ENCODE measurements at regions not wholly inside any gene's neighbourhood (a gene's known extent, or its start where the extent isn't known, plus 50 kb on each side); places are given as distances from the start of the nearest gene placed in this dataset.
"Not testable (repeated sequence)": the region's sequence is repeated elsewhere in the genome, so short reads cannot be mapped to it uniquely, and the experiment has no call there.

DNA sequence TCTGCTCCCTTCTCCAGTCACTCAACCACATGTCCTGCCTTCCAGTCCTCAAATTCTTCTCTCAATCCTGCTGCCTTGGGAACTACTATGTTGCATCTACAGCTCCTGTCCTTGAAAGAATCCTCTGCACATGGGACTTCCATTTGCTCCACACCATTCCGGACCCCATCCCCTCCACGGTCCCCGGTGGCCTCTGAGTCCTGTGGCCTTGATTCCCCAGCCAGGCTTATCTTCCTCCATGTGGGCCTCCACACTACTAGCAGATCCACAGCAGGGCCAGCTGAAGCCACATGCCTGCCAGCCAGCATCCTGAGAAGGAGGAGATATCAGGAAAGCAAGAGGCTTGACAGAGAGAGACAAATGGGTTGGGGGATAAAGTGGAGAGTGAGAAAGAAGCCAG, 1323.8 kb downstream of the UQCRFS1 start:
- no peak for DNase-seq (ENCODE audit: low spot score)

DNA sequence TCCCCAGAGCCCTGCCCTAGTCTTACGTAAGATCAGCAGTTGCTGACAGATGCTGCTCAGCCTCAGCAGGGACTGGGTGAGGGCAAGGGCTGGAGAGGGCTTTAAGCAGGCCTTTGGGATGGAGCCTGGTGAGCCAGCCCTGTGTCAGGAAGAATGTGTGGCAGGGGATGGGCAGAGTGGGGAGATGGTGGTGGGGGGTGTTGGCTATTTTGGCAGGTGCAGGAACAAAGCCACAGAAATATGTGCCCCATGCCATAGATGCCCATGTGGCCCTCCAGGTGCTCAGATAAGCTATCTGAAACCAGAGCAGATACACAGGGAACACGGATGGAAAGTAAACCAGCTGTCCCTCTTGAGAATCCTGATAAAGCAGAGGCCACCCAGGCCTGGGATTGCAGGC, 1325.0 kb downstream of the UQCRFS1 start:
- no peak for DNase-seq (ENCODE audit: low spot score)

DNA sequence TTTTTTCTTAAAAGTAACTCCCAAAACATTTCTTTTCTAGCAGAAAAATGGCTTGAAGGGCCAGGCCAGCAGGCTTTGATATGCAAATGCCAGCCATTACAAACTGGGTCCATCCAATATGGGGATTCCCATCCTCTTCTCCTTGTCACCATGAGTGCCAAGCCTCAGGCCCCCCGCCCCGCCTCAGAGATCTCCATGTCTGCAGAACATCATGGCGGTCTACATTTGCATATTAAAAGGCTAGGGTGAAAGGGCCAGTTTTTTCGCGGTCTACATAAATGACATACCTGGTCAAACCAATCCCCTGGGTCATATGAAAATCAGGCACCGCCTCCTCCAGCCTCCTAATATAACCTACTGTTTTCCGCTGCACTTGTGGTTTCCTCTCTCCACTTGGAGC, 1327.6 kb downstream of the UQCRFS1 start:
- no peak for DNase-seq (ENCODE audit: low spot score)

DNA sequence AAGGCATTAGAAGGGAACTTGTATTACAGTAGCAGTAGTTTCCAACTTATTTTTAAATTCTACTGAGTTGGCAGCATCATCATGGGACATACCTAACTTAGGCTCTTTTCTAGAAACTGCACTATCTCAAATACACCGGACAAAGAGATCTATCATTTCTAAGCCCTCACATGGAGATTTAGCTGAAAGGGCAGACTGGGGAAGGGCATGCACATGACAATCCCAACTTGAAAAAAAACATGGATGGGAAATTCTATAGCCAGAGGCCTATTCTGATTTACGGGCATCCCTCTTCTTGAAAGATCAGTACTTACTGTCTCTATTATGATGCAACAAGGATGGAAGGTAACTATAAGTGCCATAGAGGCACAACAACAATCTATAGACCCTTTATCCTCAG, 1328.6 kb downstream of the UQCRFS1 start:
- no peak for DNase-seq (ENCODE audit: low spot score)

DNA sequence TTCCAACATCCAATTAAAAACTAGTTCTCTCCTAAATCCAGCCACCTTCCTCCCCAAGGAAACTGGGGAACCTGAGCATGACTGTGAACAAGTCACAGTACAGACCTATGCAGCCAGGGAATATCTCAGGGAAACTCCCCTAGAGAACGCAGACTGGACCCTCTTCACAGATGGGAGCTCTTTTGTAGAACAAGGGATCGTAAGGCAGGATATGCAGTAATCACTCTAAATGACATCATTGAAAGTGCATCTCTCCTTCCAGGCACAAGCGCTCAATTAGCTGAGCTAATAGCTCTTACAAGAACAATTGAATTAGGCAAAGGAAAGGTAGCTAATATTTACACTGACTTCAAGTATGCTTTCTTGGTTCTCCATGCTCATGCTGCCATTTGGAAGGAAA, 1331.7 kb downstream of the UQCRFS1 start:
- no peak for DNase-seq (ENCODE audit: low spot score)

DNA sequence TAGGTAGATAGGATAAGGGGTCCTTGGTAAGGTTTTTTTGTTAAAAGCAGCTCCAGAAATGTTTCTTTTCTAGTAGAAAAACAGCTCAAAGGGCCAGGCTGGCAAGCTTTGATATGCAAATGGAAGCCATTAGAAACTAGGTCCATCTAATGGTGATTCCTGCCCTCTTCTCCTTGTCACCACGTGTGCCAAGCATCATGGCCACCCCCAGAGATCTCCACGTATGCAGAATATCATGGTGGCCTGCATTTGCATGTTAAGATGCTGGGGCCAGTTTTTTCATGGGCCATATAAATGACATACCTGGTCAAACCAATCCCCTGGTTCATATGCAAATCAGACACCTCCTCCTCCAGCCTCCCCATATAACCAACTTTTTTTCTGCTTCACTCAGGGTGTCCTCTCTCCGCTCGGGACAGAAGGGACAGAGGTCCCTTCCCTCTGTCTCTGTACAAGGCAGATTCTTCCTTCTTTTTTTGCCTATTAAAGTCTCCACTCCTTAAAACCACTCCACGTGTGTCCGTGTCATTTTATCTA, 1335.9 kb downstream of the UQCRFS1 start:
- DNase-seq (ENCODE audit: low spot score) = no peak

DNA sequence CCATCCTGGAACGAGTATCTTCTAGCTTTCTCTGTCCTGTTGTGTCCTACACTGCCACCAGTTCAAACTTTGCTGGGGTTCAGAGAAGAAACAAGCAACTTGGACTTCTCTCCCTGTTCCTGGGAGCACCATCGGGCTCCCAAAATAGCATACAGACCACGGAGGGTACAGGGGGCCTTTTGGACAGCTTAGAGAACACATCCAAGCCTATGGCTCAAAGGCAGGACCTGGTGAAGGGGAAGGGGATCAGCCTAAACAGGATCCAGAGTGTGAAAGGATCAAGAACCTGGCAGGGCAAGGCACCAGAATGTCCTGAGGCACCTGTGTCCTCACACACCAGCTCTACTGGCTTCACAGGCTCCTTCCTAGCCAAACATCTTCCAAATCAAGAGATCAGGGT, 1336.5 kb downstream of the UQCRFS1 start:
- DNase-seq (ENCODE audit: low spot score) = no peak

DNA sequence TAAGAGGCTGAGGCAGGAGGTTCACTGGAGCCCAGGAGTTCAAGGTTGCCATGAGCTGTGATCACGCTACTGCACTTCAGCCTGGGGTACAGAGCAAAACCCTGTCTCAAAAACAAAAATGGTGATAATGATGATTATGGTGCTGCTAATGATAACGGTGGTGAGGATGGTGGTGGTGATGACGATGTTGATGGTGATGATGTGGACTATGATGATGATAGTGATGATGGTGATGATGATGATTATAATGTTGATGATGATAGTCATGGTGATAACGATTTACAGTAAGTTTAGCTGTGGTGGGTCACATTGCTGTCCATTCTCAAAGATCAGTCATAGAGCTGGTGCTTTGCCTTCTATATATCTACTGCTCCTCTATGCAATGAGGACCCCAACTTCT, 1340.6 kb downstream of the UQCRFS1 start:
- DNase-seq (ENCODE audit: low spot score) = no peak

DNA sequence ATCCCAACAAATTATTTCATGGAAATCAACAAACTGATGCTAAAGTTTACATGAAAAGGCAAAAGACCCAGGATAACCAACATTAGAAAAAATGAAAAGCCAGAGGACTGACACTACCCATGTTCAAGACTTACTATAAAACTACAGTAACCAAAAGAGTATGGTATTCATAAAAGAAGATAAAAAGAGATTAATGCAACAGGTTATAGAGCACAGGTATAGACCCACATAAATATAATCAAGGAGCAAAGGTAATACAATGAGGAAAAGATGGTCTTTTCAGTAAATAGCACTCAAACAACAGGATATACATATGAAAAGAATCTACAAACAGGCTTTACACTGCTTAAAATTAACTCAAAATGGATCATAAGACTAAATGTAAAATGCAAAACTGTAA, 1342.7 kb downstream of the UQCRFS1 start:
- DNase-seq (ENCODE audit: low spot score) = no peak

DNA sequence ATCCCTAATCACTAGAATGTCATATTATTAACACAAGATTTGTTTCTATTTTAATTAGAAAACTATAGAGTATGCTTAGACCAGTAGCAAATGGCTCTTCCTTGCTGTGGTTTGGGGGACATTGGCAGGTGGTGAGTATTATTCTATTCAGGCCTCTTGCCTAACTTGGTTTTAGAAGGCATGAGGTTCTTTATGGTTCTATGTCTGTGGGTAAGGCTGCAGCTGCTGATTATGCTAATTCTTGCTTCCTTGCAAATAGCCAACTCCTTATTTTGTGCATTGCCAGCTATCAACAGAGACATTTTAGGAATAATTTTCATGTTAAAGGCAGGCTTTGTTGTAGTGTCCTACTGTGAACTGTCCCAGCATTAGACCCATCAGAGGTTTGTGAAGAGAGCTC, 1344.9 kb downstream of the UQCRFS1 start:
- no peak for DNase-seq (ENCODE audit: low spot score)

DNA sequence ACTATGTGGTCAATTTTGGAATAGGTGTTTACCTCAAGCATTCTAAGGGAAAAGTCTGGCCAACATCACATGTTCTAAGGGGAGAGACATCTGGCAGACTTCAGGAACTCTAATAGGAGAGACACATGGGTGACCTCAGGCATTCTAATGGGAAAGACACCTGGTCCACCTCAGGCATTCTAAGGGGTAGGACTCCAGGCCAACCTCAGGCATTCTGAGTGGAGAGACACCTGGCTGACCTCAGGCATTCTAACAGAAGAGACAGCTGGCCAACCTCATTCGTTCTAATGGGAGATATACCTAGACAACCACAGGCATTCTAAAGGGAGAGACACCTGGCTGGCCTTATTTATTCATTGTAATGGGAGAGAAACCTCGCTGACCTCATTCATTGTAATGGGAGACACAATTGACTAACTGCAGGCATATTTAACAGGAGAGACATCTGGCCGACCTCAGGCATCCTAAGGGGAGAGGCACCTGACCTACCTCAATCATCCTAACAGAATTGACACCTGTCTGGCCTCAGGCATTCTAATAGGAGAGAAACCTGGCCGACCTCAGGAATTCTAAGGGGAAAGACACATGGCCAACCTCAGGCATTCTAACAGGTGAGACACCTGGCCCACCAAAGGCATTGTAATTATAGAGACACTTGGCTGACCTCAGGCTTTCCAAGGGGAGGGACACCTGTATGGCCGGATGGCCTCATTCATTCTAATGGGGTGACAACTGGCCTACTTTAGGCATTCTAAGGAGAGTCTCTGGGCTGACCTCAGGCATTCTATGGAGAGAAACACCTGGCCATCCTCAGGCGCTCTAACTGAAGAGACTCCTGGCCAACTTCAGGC, 1346.8 kb downstream of the UQCRFS1 start:
- no peak for DNase-seq (ENCODE audit: low spot score)

DNA sequence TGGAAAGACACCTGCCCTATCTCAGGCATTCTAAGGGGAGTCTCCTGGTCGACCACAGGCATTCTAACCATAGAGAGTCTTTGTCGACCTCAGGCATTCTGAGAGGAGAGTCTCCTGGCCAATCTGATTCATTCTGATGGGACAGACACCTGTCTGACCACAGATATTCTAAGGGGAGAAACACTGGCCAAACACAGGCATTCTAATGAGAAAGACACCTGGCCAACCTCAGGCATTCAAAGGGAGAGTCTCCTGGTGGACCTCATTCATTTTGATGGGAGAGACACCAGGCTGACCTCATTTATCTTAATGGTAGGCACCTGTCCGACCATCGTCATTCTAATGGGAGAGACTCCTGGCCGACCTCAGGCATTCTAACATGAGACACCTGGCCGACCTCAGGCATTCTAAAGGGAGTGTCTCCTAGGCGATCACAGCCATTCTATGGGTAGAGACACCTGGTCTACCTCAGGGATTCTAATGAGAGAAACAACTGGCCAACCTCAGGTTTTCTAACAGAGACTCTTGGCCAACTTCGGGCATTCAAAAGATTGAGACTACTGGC, 1351.5 kb downstream of the UQCRFS1 start:
- no peak for DNase-seq (ENCODE audit: low spot score)

DNA sequence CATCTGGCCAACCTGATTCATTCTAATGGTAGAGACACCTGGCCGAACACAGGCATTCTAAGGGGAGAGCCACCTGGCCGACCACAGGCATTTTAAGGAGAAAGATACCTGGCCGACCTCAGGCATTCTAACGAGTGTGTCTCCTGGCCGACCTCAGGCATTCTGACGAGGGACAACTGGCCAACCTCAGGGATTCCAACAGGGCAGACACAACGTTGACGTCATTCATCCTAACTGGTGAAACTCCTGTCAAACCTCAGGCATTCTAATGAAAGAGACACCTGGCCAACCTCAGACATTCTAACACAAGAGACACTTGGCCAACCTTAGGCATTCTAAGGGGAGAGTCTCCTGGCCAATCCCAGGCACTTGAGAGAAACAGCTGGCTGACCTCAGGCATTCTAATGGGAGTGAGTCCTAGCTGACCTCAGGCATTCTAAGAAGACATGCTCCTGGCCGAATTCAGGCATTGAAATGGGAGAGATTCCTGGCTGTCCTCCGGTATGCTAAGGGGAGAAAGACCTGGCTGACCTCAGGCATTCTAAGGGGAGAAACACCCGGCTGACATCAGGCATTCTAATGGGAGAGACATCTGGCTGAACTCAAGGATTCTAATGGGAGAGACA, 1352.5 kb downstream of the UQCRFS1 start:
- DNase-seq (ENCODE audit: low spot score) = no peak

DNA sequence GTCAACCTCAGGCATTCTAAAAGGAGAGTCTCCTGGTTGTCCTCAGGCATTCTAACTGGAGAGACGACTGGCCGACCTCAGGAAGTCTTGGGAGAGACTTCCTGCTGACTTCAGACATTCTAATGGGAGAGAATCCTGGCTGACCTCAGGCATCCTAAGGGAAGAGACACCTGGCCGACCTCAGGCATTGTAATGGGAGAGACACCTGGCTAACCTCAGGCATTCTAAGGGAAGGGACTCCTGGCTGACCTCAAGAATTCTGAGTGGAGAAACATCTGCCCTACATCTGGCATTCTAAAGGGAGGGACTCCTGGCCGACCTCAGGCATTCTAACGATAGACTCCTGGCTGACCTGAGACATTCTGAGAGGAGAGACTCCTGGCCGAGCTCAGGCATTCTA, 1353.3 kb downstream of the UQCRFS1 start:
- DNase-seq (ENCODE audit: low spot score) = no peak

DNA sequence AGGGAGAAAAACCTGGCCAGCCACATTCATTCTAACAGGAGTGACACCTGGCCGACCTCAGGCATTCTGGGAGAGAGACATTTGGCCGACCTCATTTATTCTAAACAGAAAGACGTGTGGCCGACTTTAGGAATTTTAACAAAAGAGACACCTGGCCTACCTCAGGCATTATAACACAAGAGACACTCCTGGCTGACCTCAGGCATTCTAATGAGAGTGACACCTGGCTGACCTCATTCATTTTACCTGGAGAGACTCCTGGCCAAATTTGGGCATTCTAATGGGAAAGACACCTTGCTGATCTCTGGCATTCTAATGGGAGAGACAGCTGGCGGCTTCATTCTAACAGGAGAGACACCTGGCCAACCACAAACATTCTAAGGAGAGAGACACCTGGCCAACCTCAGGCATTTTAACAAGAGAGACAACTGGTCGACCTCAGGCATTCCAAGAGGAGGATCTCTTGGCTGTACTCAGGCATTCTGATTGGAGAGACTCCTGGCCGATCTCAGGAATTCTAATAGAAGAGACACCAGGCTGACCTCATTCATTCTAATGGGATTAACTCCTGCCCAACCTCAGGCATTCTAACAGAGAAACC, 1353.9 kb downstream of the UQCRFS1 start:
- no peak for DNase-seq (ENCODE audit: low spot score)

DNA sequence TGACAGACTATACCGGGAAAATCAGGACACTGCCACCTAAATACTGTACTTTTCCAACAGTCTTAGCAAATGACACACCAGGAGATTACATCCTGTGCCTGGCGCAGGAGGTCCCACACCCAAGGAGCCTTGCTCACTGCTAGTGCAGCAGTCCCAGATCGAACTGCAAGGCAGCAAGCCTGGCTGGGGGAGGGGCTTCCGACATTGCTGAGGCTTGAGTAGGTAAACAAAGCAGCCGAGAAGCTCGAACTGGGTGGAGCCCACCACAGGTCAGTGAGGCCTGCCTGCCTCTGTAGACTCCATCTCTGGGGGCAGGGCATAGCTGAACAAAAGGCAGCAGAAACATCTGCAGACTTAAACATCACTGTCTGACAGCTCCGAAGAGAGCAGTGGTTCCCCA, 1360.0 kb downstream of the UQCRFS1 start:
- not testable (repeated sequence) for DNase-seq (ENCODE audit: low spot score)

DNA sequence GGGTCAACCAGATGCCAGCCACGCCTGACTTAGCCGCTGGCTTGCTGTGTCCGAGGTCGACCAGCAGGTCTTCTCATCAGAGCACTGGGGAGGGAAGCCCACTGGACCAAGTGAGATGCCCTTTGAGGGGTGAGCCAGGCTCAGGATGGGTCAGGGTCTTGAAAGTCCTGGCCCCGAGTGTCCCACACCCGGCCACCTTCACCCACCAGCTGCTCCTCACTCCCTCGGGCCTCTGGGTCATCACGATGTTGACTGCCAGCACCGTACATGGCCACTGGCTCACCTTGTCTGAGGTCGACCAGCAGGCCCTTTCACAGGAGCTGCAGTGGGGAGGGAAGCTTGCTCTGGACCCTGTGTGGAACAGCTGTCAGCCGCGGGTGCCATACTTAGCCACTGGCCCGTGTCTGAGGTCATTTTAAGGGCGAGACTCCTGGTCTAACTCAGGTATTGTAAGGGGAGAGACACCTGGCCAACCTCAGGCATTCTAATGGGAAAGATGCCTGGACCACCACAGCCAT, 1361.3 kb downstream of the UQCRFS1 start:
- no peak for DNase-seq (ENCODE audit: low spot score)

DNA sequence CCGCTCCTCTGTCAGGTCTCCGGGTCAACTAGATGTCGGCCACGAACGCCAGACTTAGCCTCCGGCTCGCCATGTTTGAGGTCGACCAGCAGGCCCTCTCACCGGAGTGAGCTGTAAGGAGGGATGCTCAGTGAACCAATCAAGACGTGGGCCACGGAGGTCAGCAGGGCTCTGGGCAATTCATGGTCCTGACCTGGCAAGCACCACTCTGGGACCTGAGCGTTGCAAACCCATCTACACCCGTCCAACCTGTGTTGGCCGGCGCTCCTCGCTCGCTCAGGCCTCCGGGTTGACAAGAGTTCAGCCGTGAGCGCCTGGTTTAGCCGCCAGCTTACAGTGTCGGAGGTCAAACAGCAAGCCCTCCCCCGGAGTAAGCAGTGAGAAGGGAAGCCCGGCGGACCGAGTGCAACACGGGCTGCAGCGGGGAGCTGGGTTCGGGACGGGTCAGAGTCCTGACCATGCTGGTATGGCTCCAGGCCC, 1361.9 kb downstream of the UQCRFS1 start:
- no peak for DNase-seq (ENCODE audit: low spot score)

DNA sequence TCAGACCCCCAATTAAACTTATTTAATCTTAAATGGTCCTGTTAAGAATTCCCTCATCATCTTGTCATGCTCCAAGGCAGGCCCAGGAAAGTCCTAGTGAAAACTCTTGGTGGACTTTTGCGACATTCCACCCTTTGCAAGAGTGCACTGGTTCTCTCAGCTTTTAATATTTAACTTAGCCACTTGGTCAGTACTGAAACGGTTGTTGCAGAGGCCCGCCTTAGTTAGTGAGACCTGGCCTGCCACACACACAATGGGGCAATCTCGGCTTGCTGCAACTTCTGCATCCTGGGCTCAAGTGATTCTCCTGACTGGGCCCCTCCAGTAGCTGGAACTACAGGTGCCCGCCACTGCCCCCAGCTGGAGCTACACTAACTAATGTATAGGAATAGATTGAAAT, 1366.0 kb downstream of the UQCRFS1 start:
- DNase-seq (ENCODE audit: low spot score) = no peak

DNA sequence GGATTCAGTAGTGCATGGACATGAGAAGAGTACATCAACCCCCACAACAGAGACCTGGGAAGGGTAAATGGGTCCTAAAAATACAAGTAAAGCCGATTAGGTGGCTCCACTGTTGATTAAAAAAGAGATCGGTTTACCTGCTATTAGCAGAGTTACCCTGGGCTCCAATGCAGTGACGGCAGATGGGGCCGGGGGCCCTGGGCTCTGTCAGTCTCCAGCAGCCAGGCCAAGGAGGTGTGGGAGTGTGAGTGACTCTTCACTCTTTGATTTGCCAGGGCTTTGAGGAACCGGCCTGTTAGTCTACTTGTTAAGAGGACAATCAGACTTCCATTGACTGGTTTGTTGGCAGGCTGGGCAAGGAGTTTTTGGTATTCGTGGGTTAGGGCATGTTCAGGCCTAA, 1368.7 kb downstream of the UQCRFS1 start:
- DNase-seq (ENCODE audit: low spot score) = no peak

DNA sequence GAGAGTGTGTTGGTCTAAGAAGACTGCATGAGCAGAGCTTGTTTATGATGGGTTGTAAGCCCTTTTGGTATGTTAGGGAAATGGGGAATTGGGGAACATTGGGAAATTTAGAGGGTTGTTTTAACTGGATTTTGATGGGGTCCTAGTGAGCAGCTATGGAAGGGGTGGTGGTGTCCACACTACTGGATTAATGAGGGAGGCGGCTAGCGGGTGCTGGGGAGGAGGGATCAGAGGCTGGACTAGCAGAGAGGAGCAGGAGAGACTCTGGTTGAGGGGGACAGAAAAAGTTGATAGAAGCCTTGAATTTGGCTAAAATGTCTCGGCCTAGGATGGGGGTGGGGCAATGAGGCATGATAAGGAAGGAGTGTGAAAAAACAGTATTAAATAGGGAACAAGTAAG, 1369.1 kb downstream of the UQCRFS1 start:
- DNase-seq (ENCODE audit: low spot score) = no peak

DNA sequence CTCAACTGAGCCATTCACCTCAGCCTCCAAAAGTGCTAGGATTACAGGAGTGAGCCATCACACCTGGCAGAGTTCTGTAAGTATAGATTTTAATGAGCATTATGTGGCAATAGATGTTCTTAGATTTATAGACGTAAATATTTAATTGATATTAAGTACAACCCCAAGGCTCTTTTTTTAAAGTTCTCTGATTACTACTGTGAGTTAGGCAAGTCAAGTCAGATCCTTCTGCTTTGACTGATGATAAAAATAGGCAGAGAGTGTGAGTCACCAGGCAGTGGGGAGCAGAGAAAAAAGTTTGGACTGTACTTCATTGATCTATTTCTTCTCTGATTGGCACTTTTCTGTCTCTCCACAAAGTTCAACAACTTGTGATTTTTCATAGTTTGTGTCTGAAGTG, 1379.9 kb downstream of the UQCRFS1 start:
- no peak for DNase-seq (ENCODE audit: low spot score)
